H1 (cell line): ENCODE measurements at regions not wholly inside any gene's neighbourhood (a gene's known extent, or its start where the extent isn't known, plus 50 kb on each side); places are given as distances from the start of the nearest gene placed in this dataset.

Source experiments
- CTCF ChIA-PET: fragments of 300-600 bp; sonication (Branson Sonifier 250); formaldehyde crosslinking; loops from one replicate; lab custom pipeline; 2021; ENCODE audit not compliant: partially characterized antibody; lab: Charles Lee
- POLR2A ChIA-PET: fragments of 300-600 bp; sonication (Branson Sonifier 250); formaldehyde crosslinking; loops from one replicate; lab custom pipeline; 2021; ENCODE audit warnings: inconsistent platforms; ENCODE audit not compliant: partially characterized antibody; lab: Charles Lee
- DNase-seq, 2 experiments: peaks; one replicate each; pipeline versions ENCODE4 v3.0.0 to v3.0.0-alpha.2; 2010 to 2022; ENCODE audit warnings: low spot score in 2 of 2, low read depth in 1 of 2, mixed read lengths in 1 of 2
- FAIRE-seq: peaks from 2 replicates; lab custom pipeline; 2011; peaks lifted over from hg19 to GRCh38; lab: Jason Lieb, UNC
- H2AFZ ChIP-seq: 2 replicates; pipeline ENCODE4 v1.8.1; 2012; ENCODE audit warnings: low read length, inconsistent platforms
- H2AK5ac ChIP-seq: 2 replicates; pipeline ENCODE4 v1.6.1; 2013; ENCODE audit warnings: low read depth, low read length
- H2BK120ac ChIP-seq: replicated peaks from 2 replicates; pipeline ENCODE3; 2013; ENCODE audit warnings: low read depth, low read length, inconsistent platforms
- H2BK12ac ChIP-seq: 2 replicates; pipeline ENCODE4 v1.6.1; 2013; ENCODE audit warnings: low read depth, low read length
- H2BK15ac ChIP-seq: 2 replicates; pipeline ENCODE4 v1.6.1; 2013; ENCODE audit warnings: low read length
- H2BK20ac ChIP-seq: 2 replicates; pipeline ENCODE4 v1.6.1; 2013; ENCODE audit warnings: low read length
- H2BK5ac ChIP-seq: 2 replicates; pipeline ENCODE4 v1.6.1; 2013; ENCODE audit warnings: low read depth, low read length
- H3K14ac ChIP-seq: 2 replicates; pipeline ENCODE4 v1.6.1; 2013; ENCODE audit warnings: inconsistent platforms; ENCODE audit not compliant: insufficient read length
- H3K18ac ChIP-seq: 2 replicates; pipeline ENCODE4 v1.6.1; 2013; ENCODE audit warnings: low read length; ENCODE audit errors: extremely low read depth
- H3K23ac ChIP-seq: 2 replicates; pipeline ENCODE4 v1.6.1; 2013; ENCODE audit warnings: inconsistent platforms; ENCODE audit not compliant: insufficient read length
- H3K23me2 ChIP-seq: 2 replicates; pipeline ENCODE4 v1.6.1; 2013; ENCODE audit warnings: low read depth, low read length
- H3K27ac ChIP-seq: 2 replicates; pipeline ENCODE4 v1.6.1; 2011; ENCODE audit warnings: low read depth, low read length, inconsistent platforms
- H3K27me3 ChIP-seq, 4 experiments: replicated peaks in 1 of 4; 1 replicate in 1 of 4; 2 replicates in 3 of 4; pipeline versions ENCODE4 v1.6.1 to v1.8.1; 2011 to 2013; ENCODE audit warnings: low read length in 3 of 4, mild to moderate bottlenecking in 3 of 4, inconsistent platforms in 2 of 4, mixed read lengths in 2 of 4, moderate library complexity in 1 of 4; ENCODE audit not compliant: control insufficient read depth in 3 of 4, insufficient read depth in 3 of 4; ENCODE audit errors: extremely low read depth in 1 of 4
- H3K36me3 ChIP-seq, 4 experiments: 2 replicates each; pipeline versions ENCODE4 v1.6.1 to v1.8.1; 2011 to 2013; ENCODE audit warnings: mild to moderate bottlenecking in 4 of 4, low read length in 3 of 4, moderate library complexity in 2 of 4, control low read depth in 1 of 4, inconsistent platforms in 1 of 4; ENCODE audit not compliant: insufficient read depth in 4 of 4, control insufficient read depth in 2 of 4
- H3K4ac ChIP-seq: replicated peaks from 2 replicates; pipeline ENCODE3; 2013; ENCODE audit warnings: low read length, low read depth, mixed read lengths, inconsistent platforms; ENCODE audit not compliant: insufficient read length
- H3K4me1 ChIP-seq, 4 experiments: replicated peaks in 1 of 4; 1 replicate in 1 of 4; 2 replicates in 3 of 4; pipeline versions ENCODE4 v1.6.1 to v1.8.1; 2011 to 2013; ENCODE audit warnings: low read length in 3 of 4, inconsistent platforms in 2 of 4, mixed read lengths in 1 of 4; ENCODE audit not compliant: insufficient read depth in 4 of 4, control insufficient read depth in 3 of 4
- H3K4me2 ChIP-seq, 2 experiments: 2 replicates each; pipeline versions ENCODE4 v1.6.1 to v1.8.1; 2011 to 2013; ENCODE audit warnings: low read depth in 2 of 2, low read length in 2 of 2, control low read depth in 1 of 2, inconsistent platforms in 1 of 2, mild to moderate bottlenecking in 1 of 2; ENCODE audit not compliant: insufficient read depth in 1 of 2
- H3K4me3 ChIP-seq, 4 experiments: fragments of 200-600, 300-600 bp in 1 of 4; sonication (generic), shearing (Covaris generic), sonication (Bioruptor Twin) in 1 of 4; 2 replicates each; pipeline versions ENCODE4 v1.5.1 to v1.8.1; 2011 to 2016; ENCODE audit warnings: low read length in 4 of 4, low read depth in 3 of 4, control low read depth in 2 of 4, inconsistent platforms in 2 of 4, mild to moderate bottlenecking in 2 of 4, mixed read lengths in 1 of 4, moderate library complexity in 1 of 4; ENCODE audit not compliant: insufficient read depth in 2 of 4; ENCODE audit errors: extremely low read depth in 1 of 4
- H3K56ac ChIP-seq: replicated peaks from 2 replicates; pipeline ENCODE3; 2013; ENCODE audit warnings: low read depth, mild to moderate bottlenecking, mixed read lengths, low read length, inconsistent platforms; ENCODE audit not compliant: insufficient read length
- H3K79me1 ChIP-seq: 2 replicates; pipeline ENCODE4 v1.6.1; 2013; ENCODE audit warnings: low read depth, low read length, control low read depth
- H3K79me2 ChIP-seq, 2 experiments: 2 replicates each; pipeline versions ENCODE4 v1.6.1 to v1.8.1; 2012 to 2013; ENCODE audit warnings: low read length in 2 of 2, mild to moderate bottlenecking in 2 of 2, inconsistent platforms in 1 of 2; ENCODE audit not compliant: insufficient read depth in 2 of 2, control insufficient read depth in 1 of 2
- H3K9ac ChIP-seq, 4 experiments: replicated peaks in 1 of 4; 1 replicate in 1 of 4; 2 replicates in 3 of 4; pipeline versions ENCODE4 v1.6.1 to v1.8.1; 2011 to 2013; ENCODE audit warnings: low read depth in 3 of 4, low read length in 3 of 4, control low read depth in 2 of 4, mild to moderate bottlenecking in 2 of 4, moderate library complexity in 2 of 4, inconsistent platforms in 1 of 4; ENCODE audit errors: extremely low read depth in 1 of 4
- H3K9me3 ChIP-seq, 2 experiments: 2 replicates each; pipeline versions ENCODE4 v1.6.1 to v1.8.1; 2012 to 2013; ENCODE audit warnings: mild to moderate bottlenecking in 2 of 2, moderate library complexity in 2 of 2, control low read depth in 1 of 2, inconsistent platforms in 1 of 2, low read depth in 1 of 2, low read length in 1 of 2, mixed read lengths in 1 of 2; ENCODE audit not compliant: insufficient read depth in 2 of 2
- H4K20me1 ChIP-seq, 2 experiments: replicated peaks in 1 of 2; 2 replicates each; pipeline versions ENCODE3 to v1.8.1; 2011 to 2013; ENCODE audit warnings: inconsistent platforms in 2 of 2, low read length in 2 of 2, mild to moderate bottlenecking in 1 of 2; ENCODE audit not compliant: insufficient read depth in 2 of 2, control insufficient read depth in 1 of 2
- H4K5ac ChIP-seq: 2 replicates; pipeline ENCODE4 v1.6.1; 2013; ENCODE audit warnings: low read length, low read depth, mixed read lengths, inconsistent platforms; ENCODE audit not compliant: insufficient read length
- H4K8ac ChIP-seq: 2 replicates; pipeline ENCODE4 v1.8.0; 2013; ENCODE audit warnings: mild to moderate bottlenecking, moderate library complexity, low read length, inconsistent platforms; ENCODE audit not compliant: insufficient read depth; ENCODE audit errors: extremely low read depth
- H4K91ac ChIP-seq: replicated peaks from 2 replicates; pipeline ENCODE3; 2013; ENCODE audit warnings: low read length, mixed read lengths, inconsistent platforms; ENCODE audit not compliant: insufficient read length
- ASH2L ChIP-seq: fragments of 200-600, 300-600 bp; sonication (generic); IDR thresholded peaks from one replicate; pipeline ENCODE4 v1.7.1; 2017; ENCODE audit warnings: low read length
- CBX5 ChIP-seq: fragments of 300-800, 300-1000 bp; sonication (generic); IDR thresholded peaks from 2 replicates; pipeline ENCODE4 v1.7.1; 2016; ENCODE audit warnings: antibody characterized with exemption, low read length, low read depth
- CTCF ChIP-seq, 3 experiments: IDR thresholded peaks; 1 replicate in 2 of 3; 2 replicates in 1 of 3; pipeline versions ENCODE4 v1.5.1 to v1.6.1; 2011; ENCODE audit warnings: low read length in 3 of 3, mild to moderate bottlenecking in 3 of 3, inconsistent platforms in 2 of 3, low read depth in 1 of 3, moderate library complexity in 1 of 3; ENCODE audit not compliant: insufficient read depth in 1 of 3; ENCODE audit errors: control extremely low read depth in 1 of 3
- EP300 ChIP-seq, 2 experiments: IDR thresholded peaks; 1 replicate in 1 of 2; 2 replicates in 1 of 2; pipeline ENCODE4 v1.6.1; 2011 to 2012; ENCODE audit warnings: low read depth in 2 of 2, low read length in 2 of 2, mild to moderate bottlenecking in 2 of 2, borderline replicate concordance in 1 of 2, inconsistent platforms in 1 of 2, moderate library complexity in 1 of 2
- GTF2F1 ChIP-seq: IDR thresholded peaks from 2 replicates; pipeline ENCODE4 v1.6.1; 2012; ENCODE audit warnings: low read depth, low read length, improper control_type of control experiment, borderline replicate concordance
- JUN ChIP-seq: IDR thresholded peaks from 2 replicates; pipeline ENCODE4 v1.6.1; 2011; ENCODE audit warnings: low read depth, mild to moderate bottlenecking, improper control_type of control experiment, low read length
- MAX ChIP-seq: IDR thresholded peaks from 2 replicates; pipeline ENCODE4 v1.6.1; 2012; ENCODE audit warnings: inconsistent platforms
- RNF2 ChIP-seq: fragments of 200-900, 300-1000 bp; sonication (generic); IDR thresholded peaks from 2 replicates; pipeline ENCODE4 v1.7.1; 2016; ENCODE audit warnings: borderline replicate concordance, low read depth, mild to moderate bottlenecking, antibody characterized with exemption, low read length; ENCODE audit not compliant: poor library complexity, severe bottlenecking; ENCODE audit errors: missing control alignments
- SIRT6 ChIP-seq: IDR thresholded peaks from one replicate; pipeline ENCODE4 v1.7.1; 2012; ENCODE audit warnings: low read length, inconsistent platforms
- TAF1 ChIP-seq: IDR thresholded peaks from 2 replicates; pipeline ENCODE4 v1.6.1; 2011; ENCODE audit warnings: mild to moderate bottlenecking, low read depth, low read length
- TCF12 ChIP-seq: IDR thresholded peaks from 2 replicates; pipeline ENCODE4 v1.6.1; 2011; ENCODE audit warnings: low read depth, mild to moderate bottlenecking, low read length
- ZNF274 ChIP-seq: IDR thresholded peaks from 2 replicates; pipeline ENCODE4 v1.7.0; 2012; ENCODE audit warnings: low read length, borderline replicate concordance; ENCODE audit errors: extremely low read depth
- WGBS, 2 experiments: shearing (Covaris generic) in 1 of 2; methylation state at CpG; one replicate each; pipeline versions ENCODE4 v1.1.6 to v1.1.7; 2013 to 2015; ENCODE audit warnings: low lambda C conversion rate in 2 of 2, mixed read lengths in 2 of 2, inconsistent platforms in 1 of 2, low coverage in 1 of 2, missing lambda C conversion rate in 1 of 2; ENCODE audit not compliant: insufficient replicate concordance in 2 of 2, insufficient coverage in 1 of 2, insufficient read length in 1 of 2; ENCODE audit errors: extremely low coverage in 1 of 2, missing lambda C conversion rate in 1 of 2; 5-methylcytosine and 5-hydroxymethylcytosine counted together

GRCh38 chr21:28018213-28018612 lies 974.5 kb downstream of the LTN1 start:
- no peak overlapping the region for H3K23ac ChIP-seq
- DNase-seq (no peak), FAIRE-seq (no peak)
- H2BK12ac ChIP-seq: no peak overlapping the region
- H2AFZ ChIP-seq: no peak overlapping the region
- no peaks in the 10 kb centered on the region for H3K9me3 ChIP-seq
- no peaks in the 10 kb centered on the region for H4K20me1 ChIP-seq
- no peak overlapping the region for H3K14ac ChIP-seq
- H4K5ac ChIP-seq: no peak overlapping the region
- POLR2A ChIA-PET: no interaction called here
- H3K18ac ChIP-seq: no peak overlapping the region
- H2BK20ac ChIP-seq: no peak overlapping the region
- H4K8ac ChIP-seq: no peak overlapping the region
- H4K91ac ChIP-seq: no peak overlapping the region
- H2AK5ac ChIP-seq: no peak overlapping the region
- no peak overlapping the region for H3K56ac ChIP-seq
- no peaks in the 10 kb centered on the region for H3K23me2 ChIP-seq
- H3K79me2 ChIP-seq: no peaks in the 10 kb centered on the region
- no peak overlapping the region for H3K4me2 ChIP-seq
- H3K9ac ChIP-seq: no peak overlapping the region
- WGBS, 2 experiments: 87% methylated on average over 8 of the region's 9 CpGs; no CpG with 5 or more reads in 1 of the 2 experiments
- no peaks in the 10 kb centered on the region for H3K27me3 ChIP-seq
- H3K79me1 ChIP-seq: no peaks in the 10 kb centered on the region
- CTCF ChIA-PET: interaction anchor here (0.7 to 1.2 kb wide), 2 partner anchors 202 to 314 kb away, joined by 3 to 4 read pairs; no protein-coding TSS in a partner anchor
- H3K36me3 ChIP-seq: no peaks in the 10 kb centered on the region
- H3K4me3 ChIP-seq: no peak overlapping the region
- no peaks in the 10 kb centered on the region for H3K4me1 ChIP-seq
- H3K4ac ChIP-seq: no peak overlapping the region
- no peak overlapping the region for H3K27ac ChIP-seq
- H2BK15ac ChIP-seq: no peak overlapping the region
- no peak overlapping the region for H2BK5ac ChIP-seq
- no peak overlapping the region for H2BK120ac ChIP-seq
- TF ChIP-seq MAX (no peak), EP300 (IDR thresholded peaks at IDR 0.05; ENCODE audit: borderline replicate concordance in 1 of 2, low read depth in 2 of 2, low read length in 2 of 2) (no peak), CTCF (IDR thresholded peaks at IDR 0.05; ENCODE audit: control extremely low read depth in 1 of 3, insufficient read depth in 1 of 3, low read depth in 1 of 3, low read length in 3 of 3) (no peak), TCF12 (no peak), CBX5 (no peak), SIRT6 (no peak), ASH2L (no peak), RNF2 (no peak), TAF1 (no peak), JUN (no peak), GTF2F1 (no peak), ZNF274 (no peak)
